Endometrium (tissue), 2 donors: ENCODE measurements at regions not wholly inside any gene's neighbourhood (a gene's known extent, or its start where the extent isn't known, plus 50 kb on each side); places are given as distances from the start of the nearest gene placed in this dataset.
A peak's percentile ranks its signal among the peaks of the same experiment; 100 is the strongest.

Experiments used
- FAIRE-seq: peaks from 2 replicates; lab custom pipeline; 2012; peaks lifted over from hg19 to GRCh38; lab: Jason Lieb, UNC
- donor health status: control.
- donor health status: control.

DNA sequence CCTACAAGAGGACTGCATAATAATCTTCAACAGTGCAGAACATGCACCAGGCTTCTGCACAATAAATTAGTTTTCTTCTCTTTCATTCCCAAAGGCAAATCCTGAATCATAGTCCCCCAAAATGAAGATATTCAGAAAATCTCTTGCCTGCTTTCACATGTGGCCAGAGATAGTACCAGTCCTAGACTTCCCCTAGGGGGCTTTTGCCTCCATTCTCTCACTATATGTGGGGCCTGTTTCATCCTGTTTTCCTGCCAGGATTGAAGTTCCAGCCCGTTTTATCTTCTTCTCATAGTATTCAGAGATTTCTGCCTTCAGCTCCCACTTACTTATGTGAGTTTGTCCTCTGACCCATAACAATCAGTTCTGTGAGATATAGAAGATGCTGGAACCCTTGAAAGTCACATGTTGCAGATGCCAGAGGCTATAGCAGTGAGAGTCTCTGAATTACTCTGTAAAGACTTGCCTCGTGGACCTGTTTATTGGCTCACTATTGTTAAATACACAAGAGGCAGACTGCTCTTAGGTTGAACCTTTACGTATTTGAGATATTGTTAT, 421.9 kb upstream of the PCDH9 start:
- FAIRE-seq: no peak

DNA sequence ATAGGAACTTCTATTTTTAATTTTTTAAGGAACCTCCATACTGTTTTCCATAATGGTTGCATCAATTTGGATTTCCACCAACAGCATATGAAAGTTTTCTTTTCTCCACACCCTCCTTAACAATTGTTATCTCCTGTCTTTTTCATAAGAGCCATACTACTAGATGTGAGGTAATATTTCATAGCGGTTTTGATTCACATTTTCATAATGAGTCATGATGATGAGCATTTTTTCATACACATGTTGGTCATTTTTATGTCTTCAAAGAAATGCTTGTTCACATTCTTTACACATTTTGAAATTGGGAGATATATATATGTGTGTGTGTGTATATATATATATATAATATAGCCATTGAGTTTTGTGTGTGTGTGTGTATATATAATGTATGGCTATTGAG, 420.3 kb upstream of the PCDH9 start:
- no peak for FAIRE-seq

DNA sequence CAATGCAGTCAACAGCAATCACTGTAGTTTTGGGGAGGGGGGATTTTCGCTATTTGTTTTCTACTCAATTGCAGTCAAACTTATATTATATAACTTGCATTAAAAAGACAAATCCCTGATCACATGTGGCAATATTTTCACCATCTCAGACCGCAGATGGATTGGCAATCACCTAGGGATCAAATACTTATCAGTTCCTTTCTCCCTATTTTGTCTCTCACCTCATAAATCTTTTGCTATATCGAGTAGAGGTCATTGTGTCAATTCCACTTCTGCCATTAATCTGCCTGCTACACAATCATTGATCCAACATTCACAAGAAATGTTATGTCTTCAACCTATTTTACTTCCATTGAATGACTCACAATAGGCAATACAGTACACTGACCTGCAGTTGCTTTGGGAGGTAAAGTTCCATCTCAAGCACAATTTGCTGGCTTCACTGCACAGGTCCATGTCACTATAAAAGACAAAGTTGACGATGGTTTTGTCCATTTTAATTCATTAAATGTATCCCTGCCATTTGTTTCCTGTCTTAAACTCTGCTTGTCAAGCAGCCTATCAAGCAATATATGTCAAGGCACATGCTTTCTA, 415.8 kb upstream of the PCDH9 start:
- FAIRE-seq: no peak

DNA sequence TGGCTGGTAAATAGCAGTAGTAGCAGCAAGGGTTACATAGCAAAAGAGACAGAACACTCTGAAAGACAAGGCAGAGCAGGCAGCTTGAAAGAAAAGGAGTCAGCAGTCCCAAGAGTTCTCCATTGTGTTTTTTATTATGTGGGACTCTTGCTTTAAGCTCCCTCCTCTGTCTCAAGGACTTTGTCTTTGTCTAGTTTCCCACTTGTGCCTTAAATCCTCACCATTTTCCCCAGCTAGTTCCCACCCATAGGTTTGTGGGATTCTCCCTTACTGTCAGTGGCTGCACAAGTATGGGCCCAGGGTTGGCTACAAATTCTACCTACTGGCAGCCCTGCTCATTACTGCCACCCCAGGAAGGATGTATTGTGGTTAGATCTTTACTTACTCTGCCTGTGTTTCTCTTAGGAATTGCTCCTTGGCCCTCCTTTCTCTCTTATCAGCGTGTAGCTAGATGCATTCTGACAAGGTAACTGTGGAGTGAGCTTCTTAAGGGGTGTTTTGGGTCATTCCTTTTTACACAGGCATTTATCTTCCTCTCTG, 413.4 kb upstream of the PCDH9 start:
- FAIRE-seq: no peak

DNA sequence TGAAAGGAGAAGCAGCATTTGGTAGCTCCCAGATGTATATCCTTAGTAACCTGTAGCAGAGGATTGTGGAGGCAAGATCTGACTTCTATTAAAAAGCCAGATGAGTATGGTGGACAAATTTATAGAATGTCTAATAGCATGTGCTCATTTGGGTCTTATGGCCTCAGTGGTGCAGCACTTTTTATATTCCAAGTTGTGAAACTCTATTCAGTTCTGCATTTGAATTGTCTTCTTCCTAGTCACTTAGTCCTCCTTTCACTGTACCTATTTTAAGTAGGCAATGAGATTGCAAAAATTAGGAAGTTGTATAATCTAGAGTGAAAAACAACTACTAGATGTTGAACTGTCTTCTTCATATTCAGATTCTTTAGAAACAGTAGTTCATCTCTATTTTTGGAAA, 412.5 kb upstream of the PCDH9 start:
- no peak for FAIRE-seq

DNA sequence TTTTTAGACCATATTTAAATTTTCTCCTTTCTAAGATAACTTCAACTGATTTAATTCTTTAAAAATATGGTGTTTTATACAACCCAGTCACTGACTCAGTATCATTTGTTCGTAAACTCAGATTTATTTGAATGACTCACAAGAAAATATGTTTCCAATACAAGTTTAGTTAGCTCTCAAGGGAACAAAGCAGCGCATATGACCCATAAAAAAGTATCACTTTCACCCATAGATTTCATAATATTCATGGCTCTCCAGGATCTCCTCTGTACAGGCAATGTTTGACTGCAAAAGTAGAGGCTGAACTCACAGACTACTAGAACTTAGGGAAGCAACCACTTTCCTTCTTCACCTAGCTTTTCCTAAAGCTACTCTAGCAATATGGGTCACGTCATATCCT, 405.6 kb upstream of the PCDH9 start:
- FAIRE-seq: no peak

DNA sequence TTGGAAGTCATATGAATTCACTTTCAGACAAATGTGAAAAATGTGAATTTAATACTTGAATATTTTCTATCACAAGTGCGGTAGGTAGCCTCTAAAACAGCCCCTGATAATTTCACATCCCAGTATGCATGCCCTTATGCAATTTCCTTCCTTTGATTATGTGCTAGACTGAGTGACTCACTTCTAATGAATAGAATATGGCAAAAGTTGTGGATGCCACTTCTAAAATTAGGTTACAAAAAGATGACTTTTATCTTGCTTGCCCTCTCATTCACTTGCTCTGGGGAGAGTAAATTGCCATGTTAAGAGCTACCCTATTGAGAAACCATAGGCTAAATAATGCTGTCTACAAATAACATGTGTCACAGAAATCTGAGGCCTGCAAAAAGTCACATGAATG, 402.5 kb upstream of the PCDH9 start:
- no peak for FAIRE-seq

DNA sequence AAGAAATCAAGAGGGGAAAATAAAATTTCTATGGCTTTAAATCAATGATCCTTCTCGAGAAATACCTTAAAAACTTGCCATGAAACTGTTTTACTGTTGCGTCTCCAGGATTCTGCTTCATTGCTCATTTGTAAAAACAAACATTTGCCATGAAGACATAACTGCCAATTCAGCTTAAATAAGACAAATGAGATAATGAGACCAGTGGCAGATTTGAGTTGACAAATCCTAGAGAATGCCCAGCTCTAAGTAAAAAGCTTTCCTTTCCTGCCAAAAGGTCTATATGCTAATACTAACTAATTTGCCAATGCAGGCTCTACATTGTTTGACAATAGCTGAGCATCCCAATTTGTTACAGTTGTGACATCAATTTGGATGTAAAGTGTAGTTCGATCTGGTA, 400.5 kb upstream of the PCDH9 start:
- FAIRE-seq: no peak

DNA sequence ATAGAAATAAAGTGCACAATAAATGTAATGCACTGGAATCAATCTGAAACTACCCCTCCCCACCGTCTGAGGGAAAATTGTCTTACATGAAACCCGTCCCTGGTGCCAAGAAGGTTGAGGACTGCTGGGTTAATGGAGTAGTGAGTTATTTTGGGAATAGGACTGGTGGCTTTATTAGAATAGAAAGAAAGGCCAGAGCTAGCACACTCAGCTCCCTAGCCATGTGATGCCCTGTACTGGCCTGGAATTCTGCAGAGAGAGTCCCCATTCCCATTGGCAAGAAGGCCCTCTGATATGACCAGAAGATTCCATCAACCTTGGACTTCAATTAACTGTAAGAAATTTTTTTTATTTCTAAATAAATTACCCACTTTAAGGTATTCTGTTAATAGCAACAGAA, 393.5 kb upstream of the PCDH9 start:
- FAIRE-seq: no peak

DNA sequence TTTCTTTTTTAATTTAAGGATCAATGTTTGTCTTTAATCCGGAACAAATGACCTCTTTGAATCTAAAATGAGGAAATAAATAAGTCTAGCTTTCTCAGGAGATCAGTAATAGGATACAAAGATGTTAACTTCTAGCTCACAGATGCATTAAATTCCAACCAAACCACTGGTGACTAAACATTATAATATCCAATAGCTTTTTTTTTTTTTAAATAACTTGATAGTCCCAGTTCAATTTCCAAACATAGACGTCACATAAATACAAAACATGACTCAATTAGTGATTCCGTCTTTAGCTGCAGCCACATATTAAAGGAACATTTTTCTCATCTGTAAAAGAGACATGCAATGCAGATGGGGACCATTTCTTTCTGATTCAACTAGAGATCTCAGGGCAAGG, 390.5 kb upstream of the PCDH9 start:
- FAIRE-seq: no peak

DNA sequence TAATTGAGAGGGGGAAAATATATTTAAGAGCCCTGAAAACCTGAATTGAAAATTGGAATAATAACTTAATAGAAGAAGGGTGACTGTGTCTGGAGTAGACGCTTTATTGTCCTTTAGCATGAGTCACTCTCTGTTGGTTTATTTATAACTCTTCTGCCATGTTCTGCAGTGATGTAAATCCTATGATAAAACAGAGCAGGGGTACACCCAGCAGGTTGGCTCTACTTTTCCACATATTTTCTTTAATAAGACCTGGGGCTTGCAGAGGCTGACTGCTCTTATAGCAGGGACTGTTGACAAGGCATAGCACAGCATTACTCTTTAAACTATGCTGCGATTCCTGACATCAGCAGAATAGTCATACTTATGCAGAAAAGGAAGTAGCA, 389.9 kb upstream of the PCDH9 start:
- FAIRE-seq: no peak

DNA sequence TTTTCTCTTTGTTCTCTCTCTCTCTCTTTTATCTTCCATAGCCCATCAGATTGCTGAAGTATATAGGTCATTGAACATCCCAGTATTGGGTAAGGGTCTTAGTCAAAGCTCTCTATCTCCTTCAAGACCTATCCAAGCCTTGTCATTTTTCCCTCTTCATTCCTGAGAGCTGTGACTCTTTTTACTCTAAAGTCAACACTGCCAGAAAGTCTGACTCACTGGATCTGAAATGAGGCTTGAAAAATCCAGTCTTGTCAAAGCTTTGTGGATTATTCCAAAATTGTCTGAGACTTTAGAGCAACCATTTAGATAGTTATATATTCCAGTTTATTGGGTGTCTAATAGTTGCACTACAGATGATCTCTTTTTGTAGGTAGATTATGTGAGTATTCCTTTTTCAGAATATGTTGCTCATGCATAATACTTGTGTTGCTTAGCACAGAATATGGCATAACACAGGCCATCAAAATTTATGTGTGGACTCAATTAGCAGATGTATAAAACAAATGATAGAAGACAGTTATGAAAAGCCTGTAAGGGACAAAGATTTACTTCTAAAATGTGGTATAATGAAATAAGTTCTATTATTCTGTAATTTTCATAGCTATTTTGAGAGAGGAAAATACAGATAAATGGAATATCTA, 389.3 kb upstream of the PCDH9 start:
- FAIRE-seq: no peak

DNA sequence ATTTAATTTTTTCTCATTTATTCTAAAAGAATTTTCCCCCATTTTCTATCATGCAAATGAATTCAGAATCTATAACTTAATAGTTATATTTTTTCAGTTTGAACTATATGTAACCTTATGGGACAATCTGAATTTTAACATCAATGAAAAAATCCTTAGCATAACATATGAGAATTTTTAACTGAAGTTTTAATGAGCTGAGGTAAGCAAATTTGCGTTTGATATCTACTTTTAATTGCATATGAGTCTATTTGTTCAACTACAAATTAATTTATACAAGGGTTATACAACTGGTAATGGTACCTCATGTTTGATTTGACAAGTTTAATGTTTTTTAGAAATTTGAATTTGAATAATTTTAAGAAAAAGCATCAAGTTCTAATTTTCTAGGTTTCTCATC, 384.4 kb upstream of the PCDH9 start:
- FAIRE-seq: peak; percentile 8

DNA sequence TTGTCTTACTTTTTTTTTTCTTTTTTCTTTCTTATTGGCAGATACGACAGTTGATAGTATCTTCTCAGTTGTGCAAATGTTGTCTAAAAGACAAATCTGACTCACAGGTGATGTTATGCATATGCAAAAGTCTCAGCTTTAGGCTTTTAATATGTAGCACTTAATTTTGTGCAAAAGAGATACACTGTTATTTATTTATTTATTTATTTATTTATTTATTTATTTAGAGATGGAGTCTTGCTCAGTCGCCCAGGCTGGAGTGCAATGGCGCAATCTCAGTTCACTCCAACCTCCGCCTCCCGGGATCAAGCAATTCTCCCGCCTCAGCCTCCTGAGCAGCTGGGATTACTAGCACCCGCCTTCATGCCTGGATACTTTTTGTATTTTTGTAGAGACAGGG, 383.9 kb upstream of the PCDH9 start:
- FAIRE-seq: no peak

DNA sequence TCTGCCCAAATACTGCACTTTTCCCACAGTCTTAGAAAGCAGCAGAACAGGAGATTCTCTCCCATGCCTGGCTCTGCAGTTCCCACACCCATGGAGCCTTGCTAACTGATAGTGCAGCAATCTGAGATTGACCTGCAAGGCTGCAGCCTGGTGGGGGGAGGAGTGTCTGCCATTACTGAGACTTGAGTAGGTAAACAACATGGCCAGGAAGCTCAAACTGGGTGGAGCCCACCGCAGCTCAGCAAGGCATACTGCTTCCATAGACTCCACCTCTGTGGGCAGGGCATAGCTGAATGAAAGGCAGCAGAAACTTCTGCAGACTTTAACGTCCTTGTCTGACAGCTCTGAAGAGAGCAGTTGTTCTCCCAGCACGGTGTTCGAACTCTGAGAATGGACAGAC, 358.5 kb upstream of the PCDH9 start:
- no peak for FAIRE-seq

DNA sequence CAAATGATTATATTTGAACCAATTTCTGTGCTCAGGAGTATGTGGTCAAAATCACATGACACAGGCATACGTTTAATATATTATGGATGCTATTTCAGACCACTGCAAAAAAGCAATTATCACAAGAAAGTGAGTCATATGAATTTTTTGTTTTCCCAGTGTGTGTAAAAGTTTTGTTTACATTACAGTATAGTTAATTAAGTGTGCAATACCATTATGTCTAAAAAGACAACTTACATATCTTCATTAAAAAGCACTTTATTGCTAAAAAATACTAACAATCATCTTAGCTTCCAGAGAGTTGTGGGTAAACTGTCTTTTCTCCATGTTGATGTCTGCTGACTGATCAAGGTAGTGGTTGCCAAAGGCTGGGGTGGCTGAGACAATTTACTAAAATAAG, 347.2 kb upstream of the PCDH9 start:
- FAIRE-seq: no peak

DNA sequence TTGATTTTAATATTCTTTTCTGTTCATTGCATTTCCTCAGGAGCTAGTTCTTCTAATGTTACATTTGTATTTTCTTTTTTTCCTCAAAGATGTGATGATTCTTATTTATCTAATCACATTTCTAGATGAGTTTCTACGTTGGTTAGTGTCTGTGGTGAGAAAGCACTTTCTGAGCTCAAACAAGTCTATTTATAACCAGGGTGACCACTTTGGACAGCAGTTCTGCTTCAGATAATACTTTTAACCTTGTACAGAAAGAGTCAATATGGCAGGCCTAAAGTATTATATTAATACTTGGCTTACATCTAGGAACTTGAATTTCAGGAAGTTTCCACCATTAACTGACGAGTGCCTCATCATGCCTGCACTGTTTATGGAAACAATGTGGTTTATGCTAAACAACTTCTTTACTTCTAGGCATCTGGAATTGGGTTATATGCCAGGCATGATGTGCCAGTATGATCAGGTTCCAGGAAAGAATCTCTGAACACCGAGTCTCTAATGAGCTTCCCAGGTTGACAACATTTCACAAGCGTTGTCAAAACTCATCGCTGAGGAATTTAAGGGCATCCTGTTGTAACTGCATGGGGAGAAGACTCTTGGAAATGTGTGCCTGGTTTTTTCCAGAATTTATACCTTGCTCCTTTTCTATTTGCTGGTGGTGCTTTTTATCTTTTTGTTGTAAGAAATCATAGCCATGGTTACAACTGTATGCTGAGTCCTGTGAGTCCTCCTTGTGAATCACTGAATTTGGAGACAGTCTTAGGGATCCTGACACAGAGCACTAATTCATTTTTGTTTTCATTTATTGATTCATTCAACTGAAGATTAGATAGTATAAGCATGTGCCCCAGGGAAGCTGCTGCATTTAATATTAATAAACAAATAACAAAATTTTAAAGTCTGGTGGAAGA, 344.4 kb upstream of the PCDH9 start:
- no peak for FAIRE-seq

DNA sequence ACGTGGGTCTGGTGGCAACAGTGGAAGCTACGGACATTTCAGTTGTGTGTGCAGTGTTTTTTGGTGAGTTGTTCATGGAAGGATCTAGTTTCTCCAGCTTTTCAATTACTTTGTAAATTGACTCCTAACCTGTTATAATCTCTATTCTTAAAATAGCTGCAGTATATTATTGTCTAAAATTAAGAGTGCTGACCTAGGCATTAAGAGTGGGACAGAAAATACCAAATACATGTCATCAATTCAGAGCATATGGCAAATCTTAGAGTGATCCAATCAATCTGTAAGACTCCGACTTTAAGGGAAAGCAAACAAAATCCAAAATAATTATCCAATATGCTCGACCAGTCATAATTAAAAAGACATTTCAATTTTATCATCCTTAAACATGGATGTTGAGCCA, 338.1 kb upstream of the PCDH9 start:
- FAIRE-seq: no peak

DNA sequence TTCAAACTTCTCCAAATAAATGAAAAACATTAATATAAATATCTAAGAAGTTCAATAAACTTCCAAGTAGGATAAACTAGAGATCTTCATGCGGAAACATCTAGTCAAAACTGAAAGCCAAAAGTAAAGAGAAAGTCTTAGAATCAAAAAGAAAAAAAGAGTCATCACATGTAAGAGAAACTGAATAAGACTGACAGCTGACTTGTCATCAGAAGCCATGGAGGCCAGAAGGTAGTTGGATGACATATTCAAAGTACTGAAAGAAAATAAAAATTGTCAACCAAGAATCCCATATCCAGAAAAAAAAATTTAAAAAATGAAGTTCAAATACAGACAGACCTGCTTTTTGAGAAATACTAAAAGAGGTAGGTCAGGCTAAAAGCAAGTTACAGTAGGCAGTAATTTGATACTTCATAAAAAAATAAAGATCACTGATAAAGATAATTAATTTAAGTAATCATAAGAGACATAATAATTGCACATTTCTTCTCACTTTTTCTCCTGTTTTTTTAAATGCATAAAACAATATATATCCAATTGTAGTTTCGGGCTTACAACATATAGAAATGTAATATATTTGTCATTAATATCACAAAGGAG, 327.6 kb upstream of the PCDH9 start:
- FAIRE-seq: no peak

DNA sequence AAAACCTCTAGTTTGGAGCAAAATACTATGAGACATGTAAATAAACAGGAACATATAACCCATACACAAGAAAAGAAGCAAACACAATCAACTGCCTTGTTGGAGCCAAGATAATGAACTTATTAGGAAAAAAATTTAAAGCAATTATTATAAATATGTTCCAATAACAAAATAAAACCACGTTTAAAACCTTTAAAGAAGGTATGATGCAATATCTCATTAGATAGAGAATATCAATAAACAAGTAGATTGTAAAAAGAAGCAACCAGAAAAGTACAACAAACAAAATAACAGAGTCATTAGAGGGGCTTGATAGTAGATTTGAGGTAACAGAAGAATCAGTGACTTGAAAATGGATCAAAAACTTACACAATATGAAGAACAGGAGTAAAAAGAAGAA, 327.0 kb upstream of the PCDH9 start:
- FAIRE-seq: no peak

DNA sequence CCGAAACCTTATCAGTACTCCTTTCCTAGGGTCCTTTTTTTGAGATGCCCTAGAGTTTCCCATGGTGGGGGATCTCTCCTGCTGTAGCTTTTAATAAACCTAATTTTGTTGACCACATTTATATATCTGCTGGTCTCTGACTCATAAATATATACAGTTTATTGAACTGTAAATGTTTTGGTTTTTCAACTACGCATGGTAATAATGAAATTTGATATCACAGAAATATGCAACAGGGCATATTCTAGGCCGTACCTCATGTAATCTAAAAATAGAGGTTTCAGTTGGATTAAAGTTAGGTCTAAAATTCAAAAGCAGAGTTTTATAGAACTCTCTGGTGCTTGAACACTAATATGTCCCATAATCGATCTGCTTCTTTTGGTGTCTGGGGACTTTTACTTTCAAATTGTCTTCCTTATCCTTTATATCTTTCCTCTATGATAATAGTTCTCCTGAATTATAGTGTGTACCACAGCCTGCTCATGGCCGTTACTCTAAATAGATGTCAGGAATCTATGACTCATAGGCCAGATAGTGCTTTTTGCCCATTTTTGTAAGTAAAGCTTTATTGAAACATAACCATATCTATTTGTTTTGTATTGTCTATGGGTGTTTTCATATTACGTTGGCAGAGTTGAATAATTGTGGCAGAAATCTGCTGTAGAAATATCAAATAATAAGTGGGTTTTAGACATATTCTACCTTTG, 324.8 kb upstream of the PCDH9 start:
- no peak for FAIRE-seq

DNA sequence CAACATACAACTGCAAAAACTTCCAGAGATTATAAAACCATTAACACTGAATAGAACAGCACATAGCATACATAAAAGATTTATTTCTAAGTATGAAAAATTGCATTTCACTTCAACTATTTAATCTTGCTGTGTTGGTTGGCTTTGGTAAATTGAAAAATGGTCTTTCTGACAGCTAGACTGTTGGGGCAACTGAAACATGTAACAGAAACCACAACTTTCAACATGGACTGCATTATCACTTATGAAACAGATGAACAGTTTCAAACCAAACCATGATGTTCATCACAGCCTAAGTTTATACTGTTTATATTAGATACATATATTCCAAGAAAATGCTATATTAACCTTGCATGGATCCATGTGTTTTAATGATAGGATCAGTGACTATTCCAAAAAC, 324.1 kb upstream of the PCDH9 start:
- FAIRE-seq: no peak
